Stimulated activated CD4-positive, alpha-beta T cell treated with anti-CD3 and anti-CD28 coated beads, Interleukin-4, amount 100 ng/mL, for 24 hours (primary cell): ENCODE measurements at regions not wholly inside any gene's neighbourhood (a gene's known extent, or its start where the extent isn't known, plus 50 kb on each side); places are given as distances from the start of the nearest gene placed in this dataset.
"Not testable (repeated sequence)": the region's sequence is repeated elsewhere in the genome, so short reads cannot be mapped to it uniquely, and the experiment has no call there.

Experiments
- DNase-seq: peaks from one replicate; pipeline ENCODE4 v3.0.0-alpha.2; 2020

DNA sequence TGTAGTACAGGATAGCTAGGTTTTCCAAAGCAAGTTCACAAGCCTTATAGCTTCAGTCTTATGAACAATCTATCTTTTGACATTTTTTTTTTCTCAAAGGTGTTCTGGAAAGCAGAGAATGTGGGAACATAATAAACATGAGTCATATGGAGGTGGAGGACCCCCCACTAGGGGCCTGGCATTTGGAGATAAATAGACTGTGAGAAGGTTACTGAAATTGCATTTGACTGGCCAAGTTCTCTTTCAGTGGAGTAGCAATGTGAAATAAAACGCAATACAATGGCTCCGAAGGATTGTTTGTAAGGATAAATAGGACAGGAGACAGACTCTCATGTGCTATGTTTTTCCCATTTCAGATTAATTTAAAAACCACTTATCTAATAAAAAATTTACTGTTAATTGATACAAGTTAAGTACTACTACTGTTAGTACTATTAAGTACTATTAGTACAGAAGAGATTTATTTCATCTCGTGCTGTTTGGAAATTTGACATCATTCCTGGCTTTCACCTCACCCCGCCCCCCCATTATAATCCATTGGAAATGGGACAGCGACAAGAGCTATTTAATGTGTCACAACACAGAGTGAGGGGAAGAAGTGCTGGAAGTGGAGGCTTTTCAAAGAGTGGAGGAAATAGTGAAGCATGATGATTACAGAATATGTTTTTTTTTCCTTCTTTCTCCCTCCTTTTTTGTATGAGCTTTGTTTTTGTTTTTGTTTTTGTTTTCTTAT lies 122.6 kb upstream of the ID4 start:
- DNase-seq: no peak

DNA sequence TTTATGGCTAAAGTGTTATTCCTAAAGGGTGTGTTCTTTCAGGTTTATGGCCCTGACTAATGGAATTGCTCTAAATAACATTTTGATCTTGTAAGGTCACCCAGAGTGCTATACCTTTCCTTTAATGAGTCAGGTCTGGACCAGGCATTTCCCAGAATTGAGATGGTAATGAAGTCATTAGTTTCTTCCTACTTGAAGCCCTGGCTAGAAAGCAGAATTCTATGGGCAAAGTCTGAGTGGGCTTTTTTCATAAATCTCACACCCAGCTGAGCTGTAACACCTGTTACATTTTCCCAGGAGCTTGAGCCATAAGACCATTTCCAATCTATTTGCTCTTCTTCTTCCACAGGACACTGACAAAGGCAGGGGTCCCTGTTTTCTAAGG lies 122.0 kb upstream of the ID4 start:
- no peak for DNase-seq

DNA sequence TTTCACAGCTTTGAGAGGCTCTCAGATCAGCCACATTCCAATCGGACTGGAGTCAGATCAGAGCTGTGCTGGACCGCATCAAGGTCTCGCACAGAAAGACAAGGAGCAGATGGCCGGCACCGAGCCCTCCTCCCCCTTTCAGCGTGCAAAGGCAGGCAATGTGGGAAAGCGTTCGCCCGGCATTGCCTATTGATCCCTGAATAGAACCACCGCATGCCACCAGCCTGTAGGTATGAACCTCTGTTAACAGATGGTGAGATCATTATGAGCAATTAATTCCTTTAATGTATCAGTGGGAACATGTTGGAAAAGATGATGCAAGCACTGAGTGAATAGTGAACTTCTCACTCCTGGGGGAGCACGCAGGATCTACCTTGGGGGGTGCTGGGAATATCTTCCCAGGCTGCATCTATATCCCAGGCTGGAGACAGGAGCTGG lies 117.5 kb upstream of the ID4 start:
- no peak for DNase-seq

DNA sequence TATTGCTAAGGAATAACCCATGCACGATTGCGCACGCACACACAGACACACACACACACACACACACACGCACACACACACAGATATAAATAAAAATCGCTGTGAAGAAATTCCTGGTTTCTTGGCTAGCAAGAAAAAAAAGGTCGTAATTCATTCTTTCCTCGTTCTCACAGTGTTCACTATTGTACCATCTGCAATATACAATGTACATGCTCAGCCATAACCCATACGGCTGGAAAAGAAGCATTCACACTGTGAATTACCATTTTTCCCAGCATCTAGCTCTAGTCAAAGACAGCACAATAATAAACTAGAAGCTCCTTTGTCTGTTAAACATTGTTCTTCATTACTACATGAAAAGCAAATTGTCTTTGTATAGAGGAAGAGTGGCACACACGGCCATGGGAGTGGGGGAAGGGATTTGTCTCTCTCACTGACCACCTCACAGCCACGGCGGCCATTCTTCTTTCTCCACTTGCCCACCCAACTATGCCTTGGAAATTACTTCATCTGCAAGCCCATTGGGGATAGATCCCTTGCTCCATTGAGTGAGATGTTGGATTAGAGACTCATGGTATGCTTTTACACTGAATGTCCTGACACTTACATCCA lies 115.3 kb upstream of the ID4 start:
- no peak for DNase-seq

DNA sequence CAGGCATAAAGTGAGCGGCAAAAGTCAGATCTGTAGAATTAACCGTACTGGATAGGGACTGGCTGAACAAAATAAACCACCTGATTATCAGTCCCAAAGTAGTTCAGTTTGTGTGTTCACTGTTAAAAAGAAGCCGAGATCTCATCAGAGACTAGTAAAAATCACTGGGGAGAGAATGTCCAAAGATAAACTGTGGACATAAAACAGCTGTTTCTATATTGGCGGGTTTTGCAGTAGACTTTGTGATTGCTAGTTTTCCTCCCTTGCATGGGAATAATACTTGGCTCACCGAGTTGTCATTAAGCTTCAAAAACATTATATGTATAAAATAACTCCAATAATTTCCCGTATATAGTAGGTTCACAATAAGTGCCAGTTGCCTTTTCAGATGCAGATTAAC lies 114.2 kb upstream of the ID4 start:
- no peak for DNase-seq

DNA sequence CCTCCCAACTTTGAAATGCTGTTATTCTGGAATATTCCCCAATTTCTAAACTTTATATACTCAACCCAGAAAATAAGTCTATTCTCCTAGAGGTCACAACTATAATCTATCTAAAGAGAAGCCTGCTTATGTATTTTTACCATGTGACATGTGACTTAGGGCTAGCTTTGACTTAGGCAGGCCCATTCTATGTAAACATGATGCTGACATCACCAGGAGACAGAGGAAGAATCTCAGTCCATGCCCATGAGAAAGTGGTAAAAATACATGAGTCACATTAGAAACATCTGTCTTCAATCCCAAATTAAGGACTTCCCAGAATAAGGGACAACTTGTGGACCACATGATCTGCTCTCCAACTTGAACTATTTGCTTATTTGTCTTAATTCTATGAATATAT lies 113.6 kb upstream of the ID4 start:
- no peak for DNase-seq

DNA sequence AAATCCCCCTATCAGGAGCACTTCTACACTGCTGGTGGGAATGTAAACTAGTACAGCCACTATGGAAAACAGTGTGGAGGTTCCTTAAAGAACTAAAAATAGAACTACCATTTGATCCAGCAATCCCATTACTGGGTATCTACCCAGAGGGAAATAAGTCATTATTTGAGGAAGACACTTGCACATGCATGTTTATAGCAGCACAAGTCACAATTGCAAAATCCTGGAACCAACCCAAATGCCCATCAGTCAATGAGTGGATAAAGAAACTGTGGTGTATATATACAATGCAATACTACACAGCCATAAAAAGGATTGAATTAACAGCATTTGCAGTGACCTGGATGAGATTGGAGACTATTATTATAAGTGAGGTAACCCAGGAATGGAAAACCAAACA lies 111.7 kb upstream of the ID4 start:
- DNase-seq: not testable (repeated sequence)

DNA sequence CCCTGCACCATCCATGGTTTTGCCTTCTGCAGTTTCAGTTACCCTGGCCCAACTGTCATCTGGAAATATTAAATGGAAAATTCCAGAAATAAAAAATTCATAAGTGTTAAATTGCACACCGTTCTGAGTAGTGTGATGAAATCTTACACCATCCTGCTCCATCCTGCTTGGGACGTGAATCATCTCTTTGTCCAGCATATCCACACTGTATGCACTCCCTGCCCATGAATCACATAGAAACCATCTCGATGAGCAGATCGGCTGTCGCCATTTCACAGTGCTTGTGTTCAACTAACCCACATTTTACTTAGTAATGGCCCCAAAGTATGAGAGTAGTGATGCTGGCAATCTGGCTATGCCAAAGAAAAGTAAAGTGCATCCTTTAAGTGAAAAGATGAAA lies 105.9 kb upstream of the ID4 start:
- DNase-seq: no peak

DNA sequence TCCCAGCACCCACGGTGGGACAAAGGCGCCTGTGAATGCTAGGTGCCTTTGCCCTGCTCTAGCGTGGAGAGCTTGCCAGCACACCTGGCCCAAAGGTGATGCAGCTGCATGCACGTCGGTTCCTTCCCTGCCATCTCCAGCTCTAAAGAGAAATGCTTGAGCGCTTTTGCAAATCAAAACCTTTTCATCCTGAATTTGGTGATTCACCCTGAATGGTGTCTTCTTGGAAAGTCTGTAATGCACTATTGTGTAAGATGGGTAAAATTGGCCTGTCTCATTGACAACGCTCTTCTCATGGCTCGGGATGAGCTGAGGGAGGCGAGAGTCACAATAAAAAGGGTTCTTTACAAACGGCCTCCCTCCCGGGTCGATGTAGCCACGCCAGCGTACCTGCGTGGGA lies 103.1 kb upstream of the ID4 start:
- DNase-seq: no peak

DNA sequence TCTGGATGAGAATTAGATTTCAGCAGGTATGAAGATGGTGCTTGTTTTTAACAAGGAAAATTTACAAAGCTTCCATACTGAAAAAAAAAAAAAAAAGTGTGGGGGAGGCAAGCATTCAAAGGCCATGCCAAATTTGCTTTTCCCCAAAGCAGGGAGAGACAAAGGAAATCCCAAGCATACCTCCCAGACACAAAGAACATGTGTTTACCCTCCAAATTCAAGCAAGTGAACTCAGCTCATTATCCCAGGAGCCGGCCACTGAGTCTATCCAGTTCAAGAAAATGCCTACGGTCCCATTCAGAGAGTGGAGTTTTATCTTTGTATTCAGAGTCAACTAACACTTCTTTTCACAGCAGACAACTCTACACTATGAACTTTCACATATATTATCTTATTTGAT lies 102.7 kb upstream of the ID4 start:
- DNase-seq: no peak

DNA sequence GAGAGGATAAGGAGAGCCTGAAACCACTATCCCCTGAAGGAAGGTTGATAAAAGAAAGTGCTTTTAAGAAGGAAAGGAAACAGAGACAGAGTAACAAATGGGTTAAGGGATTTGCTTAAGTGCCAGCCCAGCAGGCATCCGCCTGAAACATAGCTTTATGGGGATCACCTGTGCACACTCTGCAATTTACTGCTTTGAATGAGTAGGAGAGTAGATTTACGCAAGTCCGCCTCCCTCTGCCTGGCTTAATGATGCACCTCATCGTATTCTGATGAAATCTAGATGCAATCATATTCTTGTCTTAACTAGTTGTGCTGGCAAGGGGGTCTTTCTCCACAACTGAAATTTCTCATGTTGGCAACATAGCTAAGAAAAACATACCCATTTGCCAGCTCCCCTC lies 101.1 kb upstream of the ID4 start:
- DNase-seq: no peak

DNA sequence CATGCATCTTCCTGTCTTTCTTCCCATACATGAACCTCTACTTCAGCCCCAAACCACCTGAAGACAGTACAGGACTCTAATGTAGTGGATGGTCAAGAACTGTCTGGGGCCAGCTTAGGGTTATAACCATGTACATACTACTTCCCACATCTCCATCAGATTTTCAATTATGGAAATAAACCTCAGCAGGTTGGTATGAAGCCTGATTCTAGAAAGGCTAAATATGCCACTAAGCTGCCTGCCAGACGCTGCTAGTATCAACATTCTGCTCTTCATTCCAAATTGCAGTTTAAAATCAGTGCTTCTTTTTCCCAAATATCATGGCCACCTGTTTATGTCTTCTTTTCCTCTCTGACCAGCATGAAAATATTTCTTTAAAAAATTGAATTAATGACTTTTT lies 99.2 kb upstream of the ID4 start:
- DNase-seq: no peak

DNA sequence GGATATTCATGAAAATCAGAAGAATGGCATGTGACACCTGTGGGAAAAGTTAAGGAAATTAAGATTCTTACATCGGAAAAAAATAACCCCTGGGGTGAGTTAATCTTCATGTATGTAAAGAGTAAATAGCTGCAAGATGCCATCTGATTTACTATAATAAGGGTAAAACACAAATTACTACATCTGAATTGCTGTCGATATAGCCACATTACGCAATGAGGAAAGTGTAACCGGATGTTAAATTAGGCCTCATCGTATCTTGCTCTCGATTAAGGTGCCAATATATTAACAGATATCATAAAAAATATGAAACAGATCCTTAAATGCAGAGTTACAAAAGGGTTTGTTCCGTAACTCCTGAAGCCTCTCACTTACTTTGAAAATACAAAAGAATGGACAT lies 87.4 kb upstream of the ID4 start:
- DNase-seq: no peak

DNA sequence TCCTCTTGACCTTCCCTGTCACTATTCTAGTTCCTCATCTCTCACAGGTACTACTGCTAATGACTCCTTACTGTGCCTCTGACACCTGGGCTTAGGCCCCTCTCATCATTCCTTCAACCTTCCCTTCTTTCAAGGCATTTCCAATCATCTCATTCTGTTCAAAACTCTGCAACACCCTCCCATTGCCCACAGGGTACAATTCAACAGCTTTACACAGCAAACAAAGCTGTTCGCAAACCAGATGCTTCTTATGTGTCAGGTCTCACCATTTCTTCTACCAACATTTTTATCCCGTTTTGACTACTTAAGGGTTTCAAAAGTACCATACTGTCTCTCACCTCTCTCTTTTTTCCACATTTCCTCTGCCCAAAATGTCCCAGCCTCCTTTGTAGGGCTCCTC lies 84.4 kb upstream of the ID4 start:
- no peak for DNase-seq

DNA sequence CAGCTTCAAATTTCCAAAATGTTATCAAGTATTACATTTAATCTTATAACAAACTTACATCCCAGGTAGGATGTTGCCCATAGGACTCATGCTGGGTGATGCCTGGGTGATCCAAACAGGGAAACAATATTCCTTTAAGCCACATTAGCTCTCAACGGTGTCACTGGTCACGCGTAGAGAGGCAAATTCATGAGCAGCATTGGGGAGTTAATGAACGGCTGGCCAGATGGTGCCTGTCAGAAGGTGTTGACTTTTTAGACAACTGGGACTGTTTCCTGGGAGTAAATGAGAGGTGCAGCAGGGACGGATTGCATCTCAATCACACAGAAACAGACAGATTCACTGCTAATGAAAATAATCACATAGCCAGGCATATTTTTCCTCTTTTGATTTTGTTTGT lies 83.3 kb upstream of the ID4 start:
- DNase-seq: no peak

DNA sequence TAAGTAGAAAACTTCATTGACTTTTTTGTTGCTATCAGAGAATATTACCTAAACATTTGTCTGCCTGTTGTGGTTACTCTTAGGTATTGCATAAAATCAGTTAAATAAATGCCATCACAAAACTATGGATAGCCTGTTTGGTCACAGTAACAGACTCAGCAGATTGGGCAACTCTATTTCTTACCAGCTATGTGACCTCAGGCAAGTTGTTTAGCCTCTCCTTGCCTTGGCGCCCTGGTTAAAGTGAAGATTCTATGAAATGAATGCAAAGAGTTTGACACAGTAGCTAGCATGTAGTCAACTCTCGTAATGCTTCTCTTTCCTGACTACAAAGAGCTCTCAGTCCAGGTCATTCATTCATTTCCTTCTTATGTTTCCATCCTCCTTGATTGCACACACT lies 82.5 kb upstream of the ID4 start:
- no peak for DNase-seq

DNA sequence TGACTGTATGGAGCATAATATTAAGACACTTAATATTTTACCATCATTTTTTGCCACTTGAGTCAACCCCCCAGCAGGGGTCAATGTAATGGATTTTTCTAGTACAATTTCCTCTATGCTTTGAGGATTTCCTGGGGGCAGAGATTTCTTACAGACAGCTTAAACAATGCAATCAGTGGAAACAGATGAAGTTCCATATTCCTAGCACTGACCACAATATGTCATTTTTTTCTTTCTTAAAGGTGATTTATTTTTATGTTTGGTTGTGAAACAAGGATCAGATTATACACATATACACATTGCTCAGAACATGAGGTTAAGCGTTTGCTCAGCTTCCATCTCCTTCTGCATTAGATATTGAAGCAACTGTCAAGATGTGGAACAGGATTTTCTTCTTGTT lies 82.0 kb upstream of the ID4 start:
- DNase-seq: no peak

DNA sequence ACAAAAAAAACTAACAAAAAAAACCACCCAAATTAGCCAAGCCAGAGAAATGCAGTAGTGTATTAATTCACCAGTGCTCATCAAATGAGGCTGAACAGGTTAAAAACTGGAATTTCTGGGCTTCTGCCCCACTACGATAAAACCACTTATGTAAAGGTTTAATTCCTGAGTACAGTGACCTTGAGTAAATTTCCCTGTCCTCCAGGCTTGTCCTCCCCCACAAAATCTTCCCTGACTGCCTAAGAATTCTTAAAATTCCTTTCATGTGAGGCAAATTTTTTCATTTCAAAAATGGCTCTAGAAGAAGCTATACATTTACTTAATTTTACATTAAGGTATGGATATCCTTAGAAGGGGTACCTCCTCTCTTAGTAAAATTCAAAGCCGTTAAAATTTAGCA lies 80.1 kb upstream of the ID4 start:
- DNase-seq: no peak

DNA sequence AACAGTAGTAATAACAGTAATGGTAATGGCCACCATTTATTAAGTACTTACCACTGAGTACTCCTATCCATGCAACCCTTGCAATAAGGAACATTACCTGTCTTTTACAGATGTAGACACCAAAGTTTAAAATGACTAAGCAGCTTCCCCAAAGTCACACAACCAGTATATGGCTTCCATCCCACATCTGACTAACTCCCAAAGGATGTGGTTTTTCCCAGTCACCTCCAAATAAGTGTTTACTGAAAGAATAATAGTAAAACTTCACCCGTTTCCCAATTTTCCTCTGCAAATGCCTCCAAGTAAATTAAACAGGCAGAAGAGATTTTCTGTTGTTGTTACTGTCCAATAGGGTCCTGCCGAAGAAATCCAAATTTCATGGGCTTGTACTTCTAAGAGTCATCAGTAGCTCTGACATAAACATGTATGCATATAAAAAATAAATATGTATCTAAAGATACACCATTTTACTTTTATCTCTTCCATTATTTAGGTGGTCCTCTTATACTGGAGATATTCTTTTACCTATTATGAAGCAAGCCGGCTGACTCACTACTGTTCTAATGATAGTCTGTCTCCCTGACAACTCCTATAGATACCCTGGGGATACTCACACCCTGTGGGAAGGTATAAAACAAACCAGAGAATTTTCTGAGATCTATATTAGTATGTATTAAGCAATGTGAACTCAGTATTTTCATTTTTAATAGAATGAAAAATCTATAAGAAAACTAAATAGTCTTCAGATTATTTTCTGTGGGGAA lies 77.9 kb upstream of the ID4 start:
- no peak for DNase-seq

DNA sequence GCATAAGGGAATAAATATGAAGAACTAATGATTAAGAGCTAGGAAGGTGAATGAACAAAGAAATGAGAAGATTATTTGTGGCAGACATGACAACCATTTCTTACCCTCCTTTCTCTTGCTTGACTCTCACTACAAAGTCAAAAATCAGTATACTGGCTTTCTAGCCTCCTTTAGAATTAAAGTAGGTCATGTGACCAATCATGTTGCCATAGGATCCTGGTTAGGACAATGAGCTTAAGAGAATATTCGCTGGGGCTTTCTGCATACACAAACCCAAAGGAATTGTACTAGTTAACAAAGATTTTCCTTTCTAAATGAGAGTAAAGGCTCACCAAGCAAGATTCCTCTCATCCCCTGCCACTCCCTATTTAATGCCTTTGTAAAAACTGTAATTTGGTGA lies 76.0 kb upstream of the ID4 start:
- no peak for DNase-seq

DNA sequence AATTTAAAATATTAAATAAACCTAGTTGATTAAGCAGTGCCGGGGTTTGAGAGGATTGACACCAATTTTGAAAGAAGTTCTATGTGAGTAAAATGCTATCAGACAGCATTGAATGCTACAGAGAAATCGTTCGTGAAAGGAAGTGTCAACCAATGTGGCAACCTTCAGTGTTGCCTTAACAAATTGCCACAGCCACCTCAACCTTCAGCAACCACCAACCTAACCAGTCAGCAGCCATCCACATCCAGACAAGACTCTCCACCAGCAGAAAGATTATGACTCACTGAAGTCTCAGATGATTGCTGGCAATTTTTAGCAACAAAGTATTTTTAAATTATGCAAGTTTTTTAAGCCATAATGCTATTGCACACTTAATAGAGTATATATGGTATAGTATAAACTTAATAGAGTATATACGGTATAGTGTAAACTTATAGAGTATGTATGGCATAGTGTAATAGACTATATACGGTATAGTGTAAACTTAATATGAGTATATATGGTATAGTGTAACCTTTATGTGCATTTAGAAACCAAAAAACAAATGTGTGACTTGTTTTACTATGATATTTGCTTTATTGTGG lies 65.3 kb upstream of the ID4 start:
- DNase-seq: no peak

DNA sequence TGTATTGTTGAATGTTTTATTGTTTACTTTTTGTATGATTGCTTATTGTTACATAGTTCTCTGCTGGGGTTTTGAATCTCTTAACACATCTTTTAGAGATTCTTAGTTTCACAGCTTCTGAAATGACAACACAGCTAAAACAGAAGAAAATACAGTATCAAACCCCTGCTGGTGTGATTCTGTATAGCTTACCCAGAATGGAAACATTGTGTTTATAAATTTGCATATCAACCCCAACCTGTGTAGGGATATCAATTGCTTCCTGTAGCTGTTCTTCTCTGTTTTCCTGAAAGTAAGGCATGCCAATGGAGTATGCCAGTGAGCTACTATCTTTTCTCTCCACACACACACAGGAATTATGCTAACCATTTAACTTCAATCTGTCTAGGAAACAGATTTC lies 64.3 kb upstream of the ID4 start:
- DNase-seq: no peak

DNA sequence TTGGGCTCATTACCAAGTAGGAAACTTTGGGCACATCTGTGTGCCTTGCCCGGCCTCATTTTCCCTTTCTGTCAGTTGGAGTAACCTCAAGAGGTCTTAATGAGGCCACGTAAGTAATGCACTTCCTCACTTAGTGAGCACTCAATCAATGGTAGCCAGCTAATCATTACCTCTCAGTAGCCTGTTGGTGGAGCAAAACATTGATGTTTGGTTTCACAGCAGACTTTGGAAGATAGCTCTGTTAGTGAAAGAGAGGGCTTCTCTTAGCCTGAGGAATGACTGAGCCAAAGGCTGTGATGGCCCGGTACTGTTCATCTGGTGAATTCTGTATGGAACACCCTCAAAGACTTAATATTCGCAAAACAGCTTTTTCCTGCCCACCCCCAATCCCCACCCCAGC lies 55.9 kb upstream of the ID4 start:
- no peak for DNase-seq

DNA sequence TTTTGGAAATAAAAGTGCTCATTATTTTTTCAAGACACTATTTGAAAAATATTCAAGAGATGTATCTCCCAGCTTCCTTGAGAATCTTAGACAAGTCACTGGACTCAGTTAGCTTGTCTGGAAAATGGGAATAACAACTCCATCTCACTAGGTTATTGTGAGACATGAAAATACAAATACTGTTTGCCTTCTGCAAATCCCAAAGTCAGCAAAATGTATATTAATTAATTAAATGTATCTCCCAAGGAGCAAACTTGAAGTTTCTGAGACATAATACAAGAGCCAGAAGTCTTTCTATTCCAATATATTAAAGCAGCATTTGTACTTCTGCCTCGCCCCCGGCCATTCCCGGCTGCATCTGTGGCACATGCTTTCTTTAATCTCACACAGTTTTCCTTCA lies 54.6 kb upstream of the ID4 start:
- no peak for DNase-seq
